ENCODE measurements at regions not wholly inside any gene's neighbourhood (a gene's known extent, or its start where the extent isn't known, plus 50 kb on each side); places are given as distances from the start of the nearest gene placed in this dataset.

DNA sequence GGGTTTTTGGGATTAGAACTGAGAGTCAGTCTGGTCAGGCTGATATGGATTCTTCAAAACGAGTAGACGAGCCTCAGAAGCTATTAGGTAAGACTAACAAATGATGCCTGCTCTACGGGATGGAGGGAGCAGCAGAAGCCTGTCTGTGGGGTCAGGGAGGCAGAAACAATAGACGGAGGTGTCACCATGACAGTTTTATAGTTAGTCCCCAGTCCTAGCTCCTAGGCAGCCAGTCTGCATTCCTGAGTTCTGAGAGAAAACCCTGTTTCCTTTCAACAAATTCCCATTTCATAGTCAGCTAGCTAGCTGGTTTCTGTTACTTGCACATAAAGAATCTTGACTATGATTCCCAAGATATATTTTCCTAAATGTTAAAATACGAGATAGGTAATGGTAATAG lies 542.1 kb downstream of the PID1 start:
- TF ChIP-seq POLR2AphosphoS5 (IDR thresholded peaks at IDR 0.05) (no peak), EP300 (IDR thresholded peaks at IDR 0.05) (no peak), POLR2A (IDR thresholded peaks at IDR 0.05; ENCODE audit: low read depth) (no peak)
- TF ChIP-seq, protein P1, sequence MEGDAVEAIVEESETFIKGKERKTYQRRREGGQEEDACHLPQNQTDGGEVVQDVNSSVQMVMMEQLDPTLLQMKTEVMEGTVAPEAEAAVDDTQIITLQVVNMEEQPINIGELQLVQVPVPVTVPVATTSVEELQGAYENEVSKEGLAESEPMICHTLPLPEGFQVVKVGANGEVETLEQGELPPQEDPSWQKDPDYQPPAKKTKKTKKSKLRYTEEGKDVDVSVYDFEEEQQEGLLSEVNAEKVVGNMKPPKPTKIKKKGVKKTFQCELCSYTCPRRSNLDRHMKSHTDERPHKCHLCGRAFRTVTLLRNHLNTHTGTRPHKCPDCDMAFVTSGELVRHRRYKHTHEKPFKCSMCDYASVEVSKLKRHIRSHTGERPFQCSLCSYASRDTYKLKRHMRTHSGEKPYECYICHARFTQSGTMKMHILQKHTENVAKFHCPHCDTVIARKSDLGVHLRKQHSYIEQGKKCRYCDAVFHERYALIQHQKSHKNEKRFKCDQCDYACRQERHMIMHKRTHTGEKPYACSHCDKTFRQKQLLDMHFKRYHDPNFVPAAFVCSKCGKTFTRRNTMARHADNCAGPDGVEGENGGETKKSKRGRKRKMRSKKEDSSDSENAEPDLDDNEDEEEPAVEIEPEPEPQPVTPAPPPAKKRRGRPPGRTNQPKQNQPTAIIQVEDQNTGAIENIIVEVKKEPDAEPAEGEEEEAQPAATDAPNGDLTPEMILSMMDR (IDR thresholded peaks at IDR 0.05), result no peak
